ENCODE measurements at regions not wholly inside any gene's neighbourhood (a gene's known extent, or its start where the extent isn't known, plus 50 kb on each side); places are given as distances from the start of the nearest gene placed in this dataset.
"Not testable (repeated sequence)": the region's sequence is repeated elsewhere in the genome, so short reads cannot be mapped to it uniquely, and the experiment has no call there.

DNA sequence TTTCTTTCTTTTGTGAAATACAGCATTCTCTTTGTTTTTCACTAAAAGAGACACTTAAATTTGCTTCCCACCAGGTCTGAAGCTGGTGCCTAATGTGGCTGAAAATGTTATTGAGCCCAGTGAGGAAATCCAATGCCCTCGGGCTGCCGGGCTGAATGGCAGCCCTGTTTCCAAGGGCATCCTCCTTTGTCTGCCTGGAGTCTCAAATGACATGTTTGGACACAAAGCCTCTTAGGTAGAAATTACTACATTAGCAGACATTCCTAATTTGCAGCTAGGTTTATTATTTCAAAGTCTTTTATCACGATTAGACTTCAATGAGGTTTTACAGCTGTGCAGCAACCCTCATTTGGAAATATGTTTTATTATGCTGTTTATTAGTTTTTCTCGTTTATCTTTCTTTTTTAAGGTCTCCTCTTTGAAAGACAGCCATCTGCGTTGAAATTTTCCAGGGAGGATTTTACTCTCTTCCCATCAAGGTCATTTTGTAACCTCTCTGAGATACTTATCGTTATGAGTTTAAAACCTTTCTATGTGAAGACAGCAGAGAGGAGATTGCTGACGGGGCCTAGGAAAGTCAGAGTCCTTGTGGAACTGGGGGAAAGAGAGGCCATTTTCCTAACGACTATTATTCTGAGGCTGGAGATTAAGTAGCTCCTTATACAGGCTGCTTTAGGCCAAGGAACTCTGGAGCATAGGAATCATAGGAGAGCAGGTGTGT, 59.0 kb upstream of the ZNF532 start:
- DNase-seq, result peak; percentile 44

DNA sequence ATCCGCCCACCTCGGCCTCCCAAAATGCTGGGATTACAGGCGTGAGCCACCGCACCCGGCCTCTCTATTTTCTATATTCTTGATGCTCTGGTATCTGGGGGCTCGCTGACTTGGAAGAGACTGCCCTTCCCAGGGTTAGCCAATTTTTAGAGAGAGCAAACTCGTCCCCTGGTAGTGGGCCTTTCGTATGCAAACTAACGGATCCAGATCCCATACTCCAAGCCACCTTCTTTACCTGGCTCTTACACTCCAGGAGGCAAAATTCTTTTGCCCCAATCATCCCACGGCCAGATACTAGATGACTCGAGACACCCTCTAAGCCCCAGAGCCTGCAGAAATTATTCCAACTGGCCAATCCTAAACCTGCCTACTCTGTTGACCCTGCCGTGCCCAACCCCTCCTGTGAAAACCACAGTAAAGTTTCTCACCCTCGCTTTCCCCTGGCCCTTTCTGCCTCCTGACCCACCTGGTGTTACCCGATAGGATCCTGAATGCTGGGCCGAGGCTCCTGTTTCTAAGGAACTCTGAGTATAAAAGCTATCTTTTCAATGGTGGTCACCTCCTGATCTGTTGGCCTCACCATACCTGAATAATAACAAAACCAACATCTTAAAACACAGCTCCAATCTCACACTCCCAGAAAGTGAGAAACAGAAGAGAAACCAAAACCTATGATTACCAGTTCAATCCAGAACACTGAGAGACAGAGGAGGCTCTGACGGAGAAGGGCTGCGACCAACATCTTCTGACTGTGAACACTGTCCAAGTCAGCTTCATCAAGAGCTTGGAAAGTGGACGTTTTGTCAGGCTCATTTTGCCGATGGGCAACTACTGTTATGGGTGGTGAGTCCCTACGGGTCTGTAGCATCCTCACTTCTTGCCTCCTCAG, 57.6 kb upstream of the ZNF532 start:
- DNase-seq, result no peak

DNA sequence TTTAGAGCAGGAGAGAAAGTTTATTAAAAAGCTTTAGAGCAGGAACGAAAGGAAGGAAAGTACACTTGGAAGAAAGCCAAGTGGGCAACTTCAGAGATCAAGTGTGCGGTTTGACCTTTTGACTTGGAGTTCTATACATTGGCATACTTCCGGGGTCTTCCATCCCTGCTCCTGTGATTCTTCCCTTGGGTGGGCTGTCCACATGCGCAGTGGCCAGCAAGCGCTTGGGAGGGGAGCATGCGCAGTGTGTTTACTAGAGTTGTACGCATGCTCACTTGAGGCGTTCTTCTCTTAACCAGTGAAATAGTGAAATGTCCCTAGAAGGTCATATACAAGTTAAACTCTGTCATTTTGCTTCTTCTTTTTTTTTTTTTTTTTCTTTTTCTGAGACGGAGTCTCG, 56.9 kb upstream of the ZNF532 start:
- no peak for DNase-seq

DNA sequence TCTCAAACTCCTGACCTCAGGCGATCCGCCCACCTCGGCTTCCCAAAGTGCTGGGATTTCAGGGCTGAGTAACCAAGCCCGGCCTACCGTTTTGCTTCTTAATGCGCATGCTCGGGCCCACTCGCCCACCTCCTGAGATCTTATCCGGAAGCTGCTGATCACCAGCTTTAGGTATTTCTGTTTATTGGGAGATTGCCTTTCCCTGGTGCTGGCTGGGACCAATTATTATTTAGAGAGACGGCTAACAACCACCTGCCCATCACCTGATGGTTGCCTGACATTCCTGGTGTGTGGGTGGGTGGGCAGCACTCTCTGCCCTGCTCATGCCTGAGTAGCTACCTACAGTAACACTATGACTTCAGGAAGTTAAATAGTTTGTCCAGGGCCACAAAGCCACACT, 56.3 kb upstream of the ZNF532 start:
- no peak for DNase-seq

DNA sequence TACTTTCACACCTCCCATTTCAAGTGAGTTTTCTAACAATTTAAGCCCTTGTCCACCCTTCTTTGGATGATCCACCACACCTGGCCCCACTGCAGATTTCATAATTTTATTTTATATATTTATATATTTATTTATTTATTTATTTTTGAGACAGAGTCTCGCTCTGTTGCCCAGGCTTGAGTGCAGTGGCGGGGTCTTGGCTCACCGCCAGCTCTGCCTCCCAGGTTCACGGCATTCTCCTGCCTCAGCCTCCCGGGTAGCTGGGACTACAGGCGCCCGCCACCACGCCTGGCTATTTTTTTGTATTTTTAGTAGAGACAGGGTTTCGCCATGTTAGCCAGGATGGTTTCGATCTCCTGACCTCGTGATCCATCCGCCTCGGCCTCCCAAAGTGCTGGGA, 52.8 kb upstream of the ZNF532 start:
- not testable (repeated sequence) for DNase-seq

DNA sequence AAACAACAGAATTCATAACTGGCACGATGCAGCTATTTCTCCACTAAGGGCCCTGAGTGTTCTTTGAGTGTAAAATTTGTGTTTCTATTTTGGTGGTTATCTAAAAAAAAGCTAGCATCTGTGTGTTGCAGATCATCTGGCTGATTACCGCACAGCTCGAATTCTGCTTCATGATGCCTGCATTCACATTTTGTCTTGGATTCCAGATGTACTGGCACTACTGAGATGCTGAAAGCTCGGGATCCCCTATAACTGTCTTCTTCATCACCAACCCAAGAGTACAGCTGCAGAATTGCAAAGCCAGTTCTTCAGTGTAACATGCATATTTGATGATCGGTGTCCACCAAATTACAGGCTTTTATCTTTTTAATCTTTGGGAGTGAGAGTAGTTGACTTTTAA, 51.6 kb upstream of the ZNF532 start:
- DNase-seq, result no peak

DNA sequence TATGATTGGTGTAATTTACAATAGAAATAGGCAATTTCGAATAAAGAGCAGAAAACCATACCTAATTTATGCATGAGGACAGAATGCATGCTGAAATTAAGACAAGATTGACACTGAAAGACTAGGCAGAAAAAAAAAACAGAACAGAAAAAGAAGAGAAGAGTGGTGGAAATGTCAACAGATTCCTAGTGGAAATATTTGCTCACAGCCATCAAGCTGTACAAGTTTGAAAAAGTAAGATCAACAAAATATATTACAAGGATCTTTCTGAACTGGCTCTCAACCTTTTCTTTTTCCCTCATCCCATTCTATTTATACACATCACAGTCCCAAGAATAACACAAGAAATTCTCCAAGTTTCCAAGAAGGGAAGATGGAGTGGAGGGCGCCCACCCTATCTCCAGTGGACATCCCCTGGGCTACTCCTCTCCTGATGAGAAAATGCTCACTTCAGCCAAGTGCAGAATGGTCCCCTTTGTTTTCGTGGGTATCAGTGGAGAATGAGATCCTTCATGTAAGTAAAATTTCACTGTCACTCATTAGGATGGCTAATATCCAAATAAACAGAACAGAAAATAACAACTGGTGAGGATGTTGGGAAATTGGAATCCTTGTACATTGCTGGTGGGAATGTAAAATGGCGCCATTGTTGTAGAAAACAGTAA, 51.0 kb upstream of the ZNF532 start:
- no peak for DNase-seq

DNA sequence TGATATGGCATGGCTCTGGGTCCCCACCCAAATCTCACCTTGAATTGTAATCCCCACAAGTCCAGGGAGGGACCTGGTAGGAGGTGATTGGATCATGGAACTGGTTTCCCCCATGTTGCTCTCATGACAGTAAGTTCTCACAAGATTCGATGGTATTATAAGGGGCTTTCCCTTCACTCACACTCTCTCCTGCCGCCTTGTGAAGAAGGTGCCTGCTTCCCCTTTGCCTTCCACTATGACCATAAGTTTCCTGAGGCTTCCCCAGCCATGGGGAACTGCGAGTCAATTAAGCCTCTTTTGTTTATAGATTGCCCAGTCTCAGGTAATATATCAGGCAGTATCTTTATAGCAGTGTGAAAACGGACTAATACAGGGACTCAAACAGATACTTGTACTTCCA, 50.4 kb upstream of the ZNF532 start:
- DNase-seq, result no peak
